ENCODE measurements at regions not wholly inside any gene's neighbourhood (a gene's known extent, or its start where the extent isn't known, plus 50 kb on each side); places are given as distances from the start of the nearest gene placed in this dataset.
A peak's percentile ranks its signal among the peaks of the same experiment; 100 is the strongest.

DNA sequence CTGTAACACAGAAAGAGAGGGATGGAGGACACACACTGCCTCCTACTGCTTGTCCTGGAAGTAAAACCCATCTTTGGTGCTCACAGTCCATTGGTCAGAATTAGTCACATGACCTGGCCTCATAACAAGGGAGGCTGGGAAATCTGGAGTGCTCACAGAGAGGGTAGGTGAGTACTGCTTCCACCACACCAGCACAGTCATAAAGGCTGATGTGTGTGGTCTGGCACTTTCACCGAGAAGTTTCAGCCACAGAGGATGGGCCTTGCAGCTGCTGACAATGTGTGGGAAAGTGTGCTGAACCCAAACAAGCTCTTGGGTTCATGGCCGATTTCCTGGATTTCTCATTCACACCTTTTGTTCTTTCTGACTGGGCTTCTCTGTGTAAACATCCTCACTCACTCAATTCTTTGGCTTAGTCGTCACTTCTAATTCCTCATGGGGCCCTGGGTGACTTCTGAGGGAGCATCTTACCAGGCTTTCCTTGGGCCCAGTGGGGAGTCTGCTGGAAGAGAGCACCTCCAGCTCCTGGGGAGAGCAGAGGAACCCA, 100.7 kb downstream of the ASB7 start:
- no peak for DNase-seq (ENCODE audit: insufficient read length, low spot score)
- no peak for TF ChIP-seq POLR2A (IDR thresholded peaks at IDR 0.05; ENCODE audit: low read depth, low read length)
- FAIRE-seq = no peak

GRCh38 chr15:100703671-100704070, 101.3 kb downstream of the ASB7 start:
- TF ChIP-seq POLR2A (IDR thresholded peaks at IDR 0.05; ENCODE audit: low read depth, low read length) = no peak
- FAIRE-seq (no peak), DNase-seq (ENCODE audit: insufficient read length, low spot score) (no peak)

- peak; percentile 51 for DNase-seq (ENCODE audit: insufficient read length, low spot score)
- FAIRE-seq = peak; percentile 57
- no peak for TF ChIP-seq POLR2A (IDR thresholded peaks at IDR 0.05; ENCODE audit: low read depth, low read length)
Observed at GRCh38 chr15:100704281-100705055, 102.1 kb downstream of the ASB7 start.

GRCh38 chr15:100705065-100705464, 102.7 kb downstream of the ASB7 start:
- TF ChIP-seq POLR2A (IDR thresholded peaks at IDR 0.05; ENCODE audit: low read depth, low read length) = no peak
- FAIRE-seq = no peak

GRCh38 chr15:100705841-100706240, 103.5 kb downstream of the ASB7 start:
- TF ChIP-seq POLR2A (IDR thresholded peaks at IDR 0.05; ENCODE audit: low read depth, low read length) = no peak
- FAIRE-seq (no peak), DNase-seq (ENCODE audit: insufficient read length, low spot score) (no peak)

More at GRCh38 chr15:100705065-100705464, 102.7 kb downstream of the ASB7 start:
- DNase-seq (ENCODE audit: insufficient read length, low spot score) = no peak

GRCh38 chr15:100707229-100707628, 104.8 kb downstream of the ASB7 start:
- FAIRE-seq (no peak), DNase-seq (ENCODE audit: insufficient read length, low spot score) (no peak)
- TF ChIP-seq POLR2A (IDR thresholded peaks at IDR 0.05; ENCODE audit: low read depth, low read length) = no peak

DNA sequence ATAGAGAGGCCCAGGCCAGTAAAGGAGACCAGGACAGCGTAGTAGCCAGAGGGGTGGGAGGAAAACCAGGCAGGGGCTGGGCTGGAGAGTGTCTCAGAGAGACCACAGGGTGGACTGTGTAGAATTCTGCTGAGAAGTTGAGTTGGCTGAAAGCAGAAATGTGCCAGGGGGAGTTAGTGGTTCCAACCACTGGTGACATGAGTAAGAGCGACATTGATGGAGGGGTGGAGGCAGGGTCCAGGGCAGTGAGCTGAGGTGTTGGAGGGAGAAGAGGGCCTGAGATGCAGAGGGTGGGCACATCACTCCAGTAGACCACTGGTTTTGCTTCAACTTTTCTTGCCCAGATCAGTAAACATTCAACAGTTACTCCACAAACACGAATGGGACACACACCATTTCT, 106.5 kb downstream of the ASB7 start:
- FAIRE-seq = no peak

GRCh38 chr15:100710222-100710621, 107.8 kb downstream of the ASB7 start:
- no peak for DNase-seq (ENCODE audit: insufficient read length, low spot score)
- FAIRE-seq = no peak
- TF ChIP-seq POLR2A (IDR thresholded peaks at IDR 0.05; ENCODE audit: low read depth, low read length) = no peak

More for the DNA sequence above, 106.5 kb downstream of the ASB7 start:
- no peak for DNase-seq (ENCODE audit: insufficient read length, low spot score)
- TF ChIP-seq POLR2A (IDR thresholded peaks at IDR 0.05; ENCODE audit: low read depth, low read length) = no peak

DNA sequence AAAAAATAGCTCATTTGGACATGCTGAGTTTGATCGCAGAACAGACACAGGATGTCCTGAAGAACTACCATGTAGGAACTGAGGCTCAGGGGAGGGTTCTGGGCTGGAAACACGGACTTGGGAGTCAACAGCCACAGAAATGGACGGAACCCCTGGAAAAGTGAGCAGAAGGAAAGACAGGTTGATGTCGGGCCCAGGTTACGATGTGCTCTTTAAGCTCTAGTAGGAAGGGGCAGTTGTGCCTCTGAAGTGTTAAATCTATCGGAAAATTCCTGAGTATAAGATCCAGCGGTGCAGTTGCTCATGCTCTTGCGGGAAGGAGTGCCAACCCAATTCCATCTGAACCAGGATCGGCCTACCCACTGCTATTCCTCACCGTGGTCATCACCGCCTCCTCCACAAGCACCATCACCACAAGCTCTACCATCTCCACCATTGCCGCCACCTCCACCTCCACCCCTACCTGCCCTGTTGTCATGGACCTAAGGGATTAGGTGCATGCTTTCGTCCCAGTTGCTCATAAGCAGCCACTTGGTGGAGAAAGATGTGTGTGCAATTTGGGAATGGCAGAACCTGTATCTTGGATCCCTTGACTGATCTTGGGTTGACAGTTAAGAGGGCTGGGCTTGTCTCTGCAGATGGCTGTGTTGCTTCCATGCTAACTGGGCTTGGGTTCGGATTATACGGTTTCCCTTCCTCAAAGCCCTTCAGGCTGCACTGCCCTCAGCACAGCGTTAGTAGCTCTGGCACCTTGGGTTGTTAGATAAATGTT, 108.5 kb downstream of the ASB7 start:
- DNase-seq (ENCODE audit: insufficient read length, low spot score) = no peak
- no peak for FAIRE-seq
- TF ChIP-seq POLR2A (IDR thresholded peaks at IDR 0.05; ENCODE audit: low read depth, low read length) = no peak

GRCh38 chr15:100711516-100712021, 109.2 kb downstream of the ASB7 start:
- TF ChIP-seq POLR2A (IDR thresholded peaks at IDR 0.05; ENCODE audit: low read depth, low read length) = no peak
- DNase-seq (ENCODE audit: insufficient read length, low spot score) = no peak
- no peak for FAIRE-seq

- TF ChIP-seq POLR2A (IDR thresholded peaks at IDR 0.05; ENCODE audit: low read depth, low read length) = no peak
- DNase-seq (ENCODE audit: insufficient read length, low spot score) (no peak), FAIRE-seq (no peak)
Observed at GRCh38 chr15:100712226-100712625, 109.8 kb downstream of the ASB7 start.

- no peak for TF ChIP-seq POLR2A (IDR thresholded peaks at IDR 0.05; ENCODE audit: low read depth, low read length)
- DNase-seq (ENCODE audit: insufficient read length, low spot score) (peak; percentile 66), FAIRE-seq (no peak)
Observed at GRCh38 chr15:100713163-100713867, 110.9 kb downstream of the ASB7 start.

DNA sequence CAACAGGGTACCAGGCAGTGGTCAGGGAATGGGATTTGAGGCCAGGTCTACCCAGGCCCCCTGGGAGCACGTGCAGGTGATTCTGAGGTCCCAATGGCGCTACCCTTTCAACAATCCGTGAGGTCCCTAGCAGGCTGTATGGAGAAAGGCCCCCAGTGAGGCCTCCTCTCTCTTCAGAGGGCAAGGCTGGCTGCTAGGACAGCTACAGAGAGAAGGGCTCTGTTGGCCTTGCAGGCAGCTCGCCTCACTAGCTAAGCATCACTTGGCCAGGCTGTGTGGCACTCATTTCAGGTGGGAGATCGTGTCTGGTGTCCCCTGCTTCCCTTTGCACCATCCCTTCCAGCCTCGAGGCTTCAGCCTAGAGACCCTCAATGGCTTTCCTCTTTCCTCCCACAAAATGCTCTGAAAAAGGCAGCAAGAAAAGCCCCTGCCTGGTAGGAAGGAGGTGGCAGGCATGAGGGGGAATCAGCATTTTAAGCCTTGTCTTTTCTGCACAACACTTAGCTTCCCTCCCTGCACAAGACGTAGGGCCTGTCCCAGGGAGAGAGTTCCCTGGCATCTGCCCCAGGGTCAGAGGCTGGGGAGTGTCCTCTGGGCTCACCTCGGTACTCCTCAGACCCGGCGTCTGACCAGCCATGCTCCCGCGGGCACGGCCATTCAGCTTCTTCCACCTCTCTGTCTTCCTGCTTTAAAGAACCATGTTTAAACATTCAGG, 111.8 kb downstream of the ASB7 start:
- DNase-seq (ENCODE audit: insufficient read length, low spot score) (no peak), FAIRE-seq (no peak)
- TF ChIP-seq POLR2A (IDR thresholded peaks at IDR 0.05; ENCODE audit: low read depth, low read length) = no peak
